ENCODE measurements at regions not wholly inside any gene's neighbourhood (a gene's known extent, or its start where the extent isn't known, plus 50 kb on each side); places are given as distances from the start of the nearest gene placed in this dataset.

- H3K36me3 ChIP-seq (replicated peaks; ENCODE audit: insufficient read depth, low read depth): no peaks in the 10 kb centered on the region
- WGBS (ENCODE audit: low lambda C conversion rate, missing lambda C conversion rate): 87% methylated on average over 3 of the region's 3 CpGs
- no peak overlapping the region for H3K4me2 ChIP-seq
- TF ChIP-seq EZH2phosphoT487 (IDR thresholded peaks at IDR 0.05; ENCODE audit: low read depth, severe bottlenecking, unreplicated experiment): no peak
- TF ChIP-seq, protein P1, sequence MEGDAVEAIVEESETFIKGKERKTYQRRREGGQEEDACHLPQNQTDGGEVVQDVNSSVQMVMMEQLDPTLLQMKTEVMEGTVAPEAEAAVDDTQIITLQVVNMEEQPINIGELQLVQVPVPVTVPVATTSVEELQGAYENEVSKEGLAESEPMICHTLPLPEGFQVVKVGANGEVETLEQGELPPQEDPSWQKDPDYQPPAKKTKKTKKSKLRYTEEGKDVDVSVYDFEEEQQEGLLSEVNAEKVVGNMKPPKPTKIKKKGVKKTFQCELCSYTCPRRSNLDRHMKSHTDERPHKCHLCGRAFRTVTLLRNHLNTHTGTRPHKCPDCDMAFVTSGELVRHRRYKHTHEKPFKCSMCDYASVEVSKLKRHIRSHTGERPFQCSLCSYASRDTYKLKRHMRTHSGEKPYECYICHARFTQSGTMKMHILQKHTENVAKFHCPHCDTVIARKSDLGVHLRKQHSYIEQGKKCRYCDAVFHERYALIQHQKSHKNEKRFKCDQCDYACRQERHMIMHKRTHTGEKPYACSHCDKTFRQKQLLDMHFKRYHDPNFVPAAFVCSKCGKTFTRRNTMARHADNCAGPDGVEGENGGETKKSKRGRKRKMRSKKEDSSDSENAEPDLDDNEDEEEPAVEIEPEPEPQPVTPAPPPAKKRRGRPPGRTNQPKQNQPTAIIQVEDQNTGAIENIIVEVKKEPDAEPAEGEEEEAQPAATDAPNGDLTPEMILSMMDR (IDR thresholded peaks at IDR 0.05; ENCODE audit: poor library complexity): no peak
- no peak for TF ChIP-seq EZH2 (IDR thresholded peaks at IDR 0.05; ENCODE audit: borderline replicate concordance)
- H3K9me2 ChIP-seq (replicated peaks; ENCODE audit: insufficient read depth): no peaks in the 10 kb centered on the region
- H3K79me2 ChIP-seq: no peaks in the 10 kb centered on the region
- no peaks in the 10 kb centered on the region for H3K4me1 ChIP-seq (ENCODE audit: insufficient read depth)
- H3K9me3 ChIP-seq (ENCODE audit: low read depth): no peaks in the 10 kb centered on the region
- no peak overlapping the region for H3K4me3 ChIP-seq
- H4K20me1 ChIP-seq (ENCODE audit: insufficient read depth, poor library complexity, severe bottlenecking): no peaks in the 10 kb centered on the region
- H3K27me3 ChIP-seq: no peaks in the 10 kb centered on the region
- no peak overlapping the region for H3K27ac ChIP-seq
- no peak overlapping the region for H2AFZ ChIP-seq
- DNase-seq (ENCODE audit: low spot score): no peak
Observed at GRCh38 chr10:131585761-131586160, 274.2 kb upstream of the TCERG1L start.

DNA sequence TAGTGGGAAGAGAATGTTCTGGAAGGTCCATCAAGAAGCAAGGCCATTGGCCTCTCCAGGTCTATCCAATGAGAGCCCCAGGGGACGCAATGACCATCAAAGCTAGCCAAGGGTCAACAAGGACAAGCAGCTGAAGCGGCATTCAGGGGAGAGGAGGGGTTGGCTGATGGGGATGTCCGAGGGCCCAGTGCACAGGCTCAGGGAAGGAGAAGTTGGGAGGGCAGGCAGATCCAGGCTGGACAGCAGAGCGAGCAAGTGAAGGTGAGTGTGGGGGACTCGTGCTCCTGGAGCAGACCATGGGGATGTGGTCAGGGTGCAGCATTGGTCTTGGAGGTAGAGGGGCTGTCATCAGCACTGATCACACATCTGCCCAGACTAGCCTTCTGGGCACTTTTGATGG is 275.4 kb upstream of the TCERG1L start:
- TF ChIP-seq, protein P1 (IDR thresholded peaks at IDR 0.05; ENCODE audit: poor library complexity): no peak
- no peak for TF ChIP-seq EZH2phosphoT487 (IDR thresholded peaks at IDR 0.05; ENCODE audit: low read depth, severe bottlenecking, unreplicated experiment)
- TF ChIP-seq EZH2 (IDR thresholded peaks at IDR 0.05; ENCODE audit: borderline replicate concordance): no peak
- no peak overlapping the region for H3K4me2 ChIP-seq
- H3K27ac ChIP-seq: no peak overlapping the region
- H4K20me1 ChIP-seq (ENCODE audit: insufficient read depth, poor library complexity, severe bottlenecking): no peaks in the 10 kb centered on the region
- H3K79me2 ChIP-seq: no peaks in the 10 kb centered on the region
- H3K36me3 ChIP-seq (replicated peaks; ENCODE audit: insufficient read depth, low read depth): no peaks in the 10 kb centered on the region
- H3K9me3 ChIP-seq (ENCODE audit: low read depth): no peaks in the 10 kb centered on the region
- H3K27me3 ChIP-seq: no peaks in the 10 kb centered on the region
- no peak overlapping the region for H3K4me3 ChIP-seq
- WGBS (ENCODE audit: low lambda C conversion rate, missing lambda C conversion rate): 97% methylated on average over 5 of the region's 5 CpGs
- H3K4me1 ChIP-seq (ENCODE audit: insufficient read depth): no peaks in the 10 kb centered on the region
- no peaks in the 10 kb centered on the region for H3K9me2 ChIP-seq (replicated peaks; ENCODE audit: insufficient read depth)
- no peak for DNase-seq (ENCODE audit: low spot score)
- H2AFZ ChIP-seq: no peak overlapping the region

DNA sequence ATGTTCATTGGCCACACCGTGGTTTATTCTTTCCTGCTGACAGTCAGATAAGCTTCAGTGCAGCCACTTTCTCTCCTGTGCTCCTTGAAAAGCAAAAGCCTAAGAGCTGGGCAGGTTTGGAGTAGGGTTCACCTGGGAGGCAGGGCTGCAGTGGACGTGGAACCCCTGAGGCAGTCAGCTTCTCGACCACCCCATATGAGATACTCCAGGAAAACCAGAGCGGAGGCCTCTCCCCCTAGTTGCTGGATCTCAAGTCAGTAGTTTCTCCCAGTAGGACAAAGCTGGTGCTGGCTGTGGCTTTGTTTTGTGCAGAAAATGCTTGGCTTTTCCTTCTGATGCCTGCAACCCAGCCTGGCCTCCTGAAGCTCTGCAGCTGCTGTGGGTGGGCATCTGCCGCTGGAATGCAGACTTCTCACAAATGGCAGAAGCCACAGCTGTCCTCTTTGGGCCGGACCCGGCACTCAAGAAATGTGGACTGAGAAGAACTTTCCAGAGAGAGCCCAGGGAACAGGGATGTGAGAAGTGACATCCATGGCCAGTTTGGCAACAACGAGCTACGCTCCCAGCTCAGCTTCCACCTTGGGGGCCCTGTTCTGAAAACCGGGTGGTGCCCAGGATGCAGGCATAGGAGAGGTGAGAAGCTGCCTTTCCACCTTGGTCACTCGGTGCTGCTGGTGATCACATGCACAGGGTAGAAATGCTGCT is 276.6 kb upstream of the TCERG1L start:
- Histone ChIP-seq H2AFZ (no peak overlapping the region), H3K4me2 (no peak overlapping the region), H3K36me3 (replicated peaks; ENCODE audit: insufficient read depth, low read depth) (no peaks in the 10 kb centered on the region), H3K79me2 (no peaks in the 10 kb centered on the region), H3K27me3 (no peaks in the 10 kb centered on the region), H3K4me3 (no peak overlapping the region), H4K20me1 (ENCODE audit: insufficient read depth, poor library complexity, severe bottlenecking) (no peaks in the 10 kb centered on the region), H3K9me3 (ENCODE audit: low read depth) (no peaks in the 10 kb centered on the region), H3K4me1 (ENCODE audit: insufficient read depth) (no peaks in the 10 kb centered on the region), H3K27ac (no peak overlapping the region), H3K9me2 (replicated peaks; ENCODE audit: insufficient read depth) (no peaks in the 10 kb centered on the region)
- TF ChIP-seq EZH2phosphoT487 (IDR thresholded peaks at IDR 0.05; ENCODE audit: low read depth, severe bottlenecking, unreplicated experiment) (no peak), EZH2 (IDR thresholded peaks at IDR 0.05; ENCODE audit: borderline replicate concordance) (no peak)
- TF ChIP-seq, protein P1 (IDR thresholded peaks at IDR 0.05; ENCODE audit: poor library complexity): no peak
- WGBS (ENCODE audit: low lambda C conversion rate, missing lambda C conversion rate): 90% methylated on average over 11 of the region's 11 CpGs
- DNase-seq (ENCODE audit: low spot score): no peak
